Hematopoietic multipotent progenitor cell treated with erythropoietin and hydrocortisone succinate and interleukin-3 and kit ligand, for 4 days (in vitro differentiated cells): ENCODE measurements at regions not wholly inside any gene's neighbourhood (a gene's known extent, or its start where the extent isn't known, plus 50 kb on each side); places are given as distances from the start of the nearest gene placed in this dataset.
A peak's percentile ranks its signal among the peaks of the same experiment; 100 is the strongest.

Source experiments
- DNase-seq: peaks from one replicate; pipeline ENCODE4 v3.0.0-alpha.2; 2015

- DNase-seq: no peak
Observed at GRCh38 chr20:41879123-41879522, 260.9 kb upstream of the CHD6 start.

DNA sequence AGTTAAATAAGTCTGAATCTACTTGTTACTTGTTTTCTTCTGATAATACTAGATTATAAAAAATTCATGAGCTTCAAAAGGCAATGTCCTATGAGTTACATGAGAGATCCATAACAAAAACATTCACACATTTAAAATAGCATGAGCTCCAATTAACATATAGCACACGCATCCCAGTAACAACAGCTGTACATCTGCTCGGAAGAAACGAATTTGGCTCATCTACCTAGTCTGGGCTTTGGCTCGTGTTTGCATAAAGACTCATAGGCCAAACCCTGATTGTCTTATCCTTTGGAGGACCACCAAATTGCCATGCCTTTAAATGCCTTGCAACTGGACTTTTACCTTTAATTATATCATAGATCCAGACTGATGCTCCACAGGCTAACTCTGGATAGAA is 259.7 kb upstream of the CHD6 start:
- DNase-seq: no peak

- no peak for DNase-seq
Observed at GRCh38 chr20:41874658-41875057, 256.5 kb upstream of the CHD6 start.

GRCh38 chr20:41872930-41873329 is 254.8 kb upstream of the CHD6 start:
- no peak for DNase-seq

DNA sequence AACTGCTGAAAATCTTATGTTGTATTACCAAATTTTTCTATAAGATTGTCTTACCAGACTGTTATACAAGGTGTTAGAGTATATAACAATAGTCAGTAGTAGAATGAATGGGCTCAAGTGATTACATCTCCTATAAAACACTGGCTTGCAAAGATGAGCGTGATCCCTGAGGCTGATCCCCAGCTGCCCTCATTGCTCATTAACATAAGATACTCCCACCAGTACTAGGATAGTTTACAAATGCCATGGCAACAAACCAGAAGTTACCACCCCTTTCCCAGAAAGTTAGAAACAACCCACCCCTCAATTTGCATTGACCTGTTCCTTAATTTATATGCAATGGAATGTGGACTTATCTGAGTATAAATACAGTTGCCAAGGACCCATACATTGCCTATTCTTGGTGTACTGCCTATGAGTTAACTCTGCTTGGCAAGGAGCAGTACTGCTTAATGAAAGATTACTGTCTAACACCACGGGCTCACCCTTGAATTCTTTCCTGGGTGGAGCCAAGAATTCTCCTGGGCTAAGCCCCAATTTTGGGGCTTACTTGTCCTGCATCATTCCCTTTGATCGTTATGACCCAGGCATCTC is 252.8 kb upstream of the CHD6 start:
- DNase-seq: no peak

GRCh38 chr20:41869261-41869660 is 251.1 kb upstream of the CHD6 start:
- DNase-seq: no peak

- no peak for DNase-seq
Observed at GRCh38 chr20:41865938-41866337, 247.8 kb upstream of the CHD6 start.

- DNase-seq: no peak
Observed at GRCh38 chr20:41862476-41862875, 244.3 kb upstream of the CHD6 start.

GRCh38 chr20:41861772-41862422 is 243.7 kb upstream of the CHD6 start:
- no peak for DNase-seq

- no peak for DNase-seq
Observed at GRCh38 chr20:41854765-41855164, 236.6 kb upstream of the CHD6 start.

DNA sequence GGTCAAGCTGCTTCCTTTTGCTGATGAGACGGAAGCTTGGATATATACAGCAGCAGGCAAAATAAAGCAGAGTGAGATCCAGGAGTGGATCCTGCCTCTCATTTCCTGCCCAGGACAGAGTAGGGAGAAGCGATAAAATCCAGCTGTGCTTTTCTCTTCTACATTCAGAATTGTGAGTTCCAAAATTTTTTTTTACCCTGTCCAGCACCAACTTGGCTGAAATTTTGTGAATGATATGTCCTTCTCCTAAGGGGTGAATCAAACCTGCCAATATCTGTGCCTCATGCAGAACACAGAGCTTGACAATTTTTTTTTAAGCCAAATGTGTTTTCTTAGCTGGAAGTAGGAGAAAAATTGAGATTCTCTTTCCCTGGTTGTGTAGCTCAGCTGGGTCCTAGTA is 235.6 kb upstream of the CHD6 start:
- no peak for DNase-seq

DNA sequence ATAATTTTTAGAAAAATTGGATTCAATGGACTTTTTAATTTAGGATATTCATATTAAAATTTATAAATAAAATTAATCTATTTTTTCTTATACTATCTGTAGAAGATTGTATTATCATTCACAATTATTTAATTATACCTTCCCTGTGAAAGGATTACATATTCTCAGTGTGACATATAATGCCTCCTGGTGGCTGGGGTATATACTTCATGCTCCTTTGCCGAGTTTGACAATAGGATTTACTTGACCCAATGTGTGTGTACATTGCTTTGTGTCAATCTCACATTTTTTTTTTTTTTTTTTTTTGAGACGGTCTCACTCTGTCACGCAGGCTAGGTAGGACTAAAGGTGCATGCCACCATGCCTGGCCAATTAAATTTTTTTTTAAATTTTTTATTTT is 230.0 kb upstream of the CHD6 start:
- peak; percentile 50 for DNase-seq

DNA sequence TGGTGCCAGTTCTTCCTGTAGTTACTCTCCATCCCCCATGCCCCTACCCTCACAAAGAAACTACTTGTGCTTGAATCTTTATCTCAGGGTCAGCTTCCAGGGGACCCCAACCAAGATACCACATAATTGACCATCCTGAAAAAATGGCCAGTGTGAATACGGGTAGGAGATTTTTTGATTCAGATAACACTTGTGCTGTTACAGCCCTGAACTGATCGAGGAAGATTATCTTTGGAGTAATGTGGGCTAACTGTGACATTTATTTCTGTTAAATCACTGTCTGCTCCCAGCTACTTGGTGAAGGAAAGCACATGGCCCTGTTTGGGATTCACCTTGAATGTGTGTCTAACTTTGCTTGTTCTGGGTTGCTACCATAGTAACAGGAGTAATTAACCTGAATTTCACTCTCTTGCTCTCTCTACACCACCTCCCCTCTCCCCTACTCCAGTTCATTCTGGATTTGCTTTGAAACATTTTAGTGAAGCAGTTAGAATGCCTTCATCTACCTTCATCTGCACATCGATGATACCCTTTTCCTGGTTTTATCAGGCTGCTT is 219.6 kb upstream of the CHD6 start:
- DNase-seq: no peak

DNA sequence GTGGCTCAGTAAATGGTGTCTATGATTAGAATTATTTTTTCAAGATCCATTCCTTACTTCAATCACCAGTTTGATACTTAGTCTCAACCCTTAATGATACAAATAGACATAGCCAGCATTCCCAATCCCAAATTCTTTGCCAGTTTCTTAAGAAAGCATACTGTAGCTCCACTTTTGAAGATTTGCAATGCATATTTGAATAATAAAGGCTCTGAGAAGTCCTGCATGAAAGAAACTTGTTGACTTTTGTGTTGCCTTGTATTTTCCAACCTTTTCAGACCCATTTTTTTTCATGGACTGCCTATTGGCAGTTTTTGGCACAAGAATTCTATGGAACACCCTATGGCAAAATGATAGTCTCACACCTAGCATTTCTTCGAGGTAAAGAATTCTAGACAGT is 215.6 kb upstream of the CHD6 start:
- no peak for DNase-seq

DNA sequence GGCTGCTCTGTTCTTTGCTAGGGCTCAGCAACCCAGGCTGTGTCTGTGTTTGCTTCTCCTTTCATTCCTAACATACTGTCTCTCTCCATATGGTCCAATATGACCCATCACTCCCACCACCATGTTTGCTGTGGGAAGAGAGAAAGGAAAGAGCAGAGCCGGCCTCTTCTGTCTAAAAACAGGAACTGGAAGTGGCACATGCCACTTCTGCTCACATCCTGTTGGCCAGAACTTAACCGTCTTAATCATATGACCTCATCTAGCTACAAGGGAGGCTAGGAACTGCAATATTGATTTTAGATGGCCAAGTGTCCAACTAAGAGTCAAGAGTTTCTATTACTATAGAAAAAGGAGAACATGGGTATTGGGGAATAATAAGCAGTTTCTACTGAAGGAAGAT is 212.5 kb upstream of the CHD6 start:
- DNase-seq: peak; percentile 15

- no peak for DNase-seq
Observed at GRCh38 chr20:41819436-41819835, 201.3 kb upstream of the CHD6 start.

DNA sequence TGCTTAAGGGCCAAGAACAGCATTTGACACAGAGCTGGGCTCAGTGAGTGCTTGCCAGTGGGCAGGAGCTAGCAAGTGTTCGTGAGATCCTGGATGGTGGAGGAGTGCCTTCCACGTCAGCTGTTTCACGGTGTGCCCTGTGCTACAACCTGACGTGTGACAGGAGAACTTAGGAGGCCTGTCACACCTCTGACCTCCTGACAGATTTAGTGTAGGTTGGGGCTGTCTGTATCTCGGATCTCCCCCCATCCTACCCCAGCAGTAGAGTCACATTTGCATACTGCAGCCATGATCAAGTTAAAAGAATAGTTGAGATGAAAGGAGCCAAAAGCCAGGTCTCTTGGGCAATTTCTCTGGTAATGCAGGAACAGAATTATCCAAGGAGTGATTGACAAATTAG is 200.8 kb upstream of the CHD6 start:
- no peak for DNase-seq

DNA sequence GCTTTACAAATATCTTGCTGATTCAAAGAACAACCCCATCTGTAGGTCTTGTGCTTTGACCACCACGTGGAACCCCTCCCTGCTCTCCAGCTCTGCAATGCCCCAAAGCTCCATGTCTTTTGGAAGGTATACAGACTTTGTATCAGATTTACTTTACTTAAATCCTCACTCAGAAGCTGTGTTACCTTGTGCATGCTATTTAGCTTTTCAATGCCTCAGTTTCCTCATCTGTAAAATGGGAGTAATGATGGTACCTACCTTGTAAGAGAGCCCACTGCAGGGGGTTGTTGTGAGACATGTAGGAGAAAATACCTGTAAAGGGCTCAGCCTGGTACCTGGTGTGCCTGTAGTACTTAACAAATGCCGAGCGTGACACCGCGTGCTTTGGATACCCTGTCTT is 200.2 kb upstream of the CHD6 start:
- no peak for DNase-seq

DNA sequence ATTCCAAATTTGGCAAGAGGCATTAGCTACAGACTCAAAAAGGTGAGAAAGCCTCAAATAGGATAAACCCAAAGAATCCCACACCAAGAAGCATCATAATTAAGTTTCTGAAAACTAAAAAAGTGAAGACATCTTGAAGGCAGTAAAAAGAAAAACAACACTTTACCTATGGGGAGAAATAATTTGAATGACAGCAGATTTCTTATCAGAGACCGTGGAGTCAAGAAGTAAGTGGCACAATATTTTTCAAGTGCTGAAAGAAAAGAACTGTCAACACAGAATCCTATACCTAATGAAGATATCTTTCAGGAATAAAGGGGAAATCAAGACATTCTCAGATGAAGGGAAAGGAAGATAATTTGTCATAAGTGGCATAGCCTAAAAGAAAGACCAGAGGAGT is 193.3 kb upstream of the CHD6 start:
- no peak for DNase-seq

GRCh38 chr20:41800040-41800439 is 181.9 kb upstream of the CHD6 start:
- DNase-seq: no peak

- no peak for DNase-seq
Observed at GRCh38 chr20:41798930-41799502, 180.8 kb upstream of the CHD6 start.

DNA sequence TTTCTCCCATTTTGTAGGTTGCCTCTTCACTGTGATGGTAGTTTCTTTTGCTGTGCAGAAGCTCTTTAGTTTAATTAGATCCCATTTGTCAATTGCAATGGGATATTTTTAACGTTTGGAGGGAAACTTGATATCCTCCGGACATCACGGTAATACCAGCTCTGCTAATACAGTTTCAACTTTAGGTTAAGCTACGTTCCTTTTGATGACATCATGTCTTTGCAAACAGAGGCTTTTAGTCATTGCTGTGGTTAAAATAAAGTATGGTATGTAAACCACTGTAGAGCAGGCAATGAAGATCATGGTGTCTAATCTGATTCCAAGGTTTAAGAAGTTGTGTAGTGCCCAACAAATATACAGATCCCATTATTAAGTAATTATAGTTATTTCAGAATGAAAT is 168.0 kb upstream of the CHD6 start:
- no peak for DNase-seq

DNA sequence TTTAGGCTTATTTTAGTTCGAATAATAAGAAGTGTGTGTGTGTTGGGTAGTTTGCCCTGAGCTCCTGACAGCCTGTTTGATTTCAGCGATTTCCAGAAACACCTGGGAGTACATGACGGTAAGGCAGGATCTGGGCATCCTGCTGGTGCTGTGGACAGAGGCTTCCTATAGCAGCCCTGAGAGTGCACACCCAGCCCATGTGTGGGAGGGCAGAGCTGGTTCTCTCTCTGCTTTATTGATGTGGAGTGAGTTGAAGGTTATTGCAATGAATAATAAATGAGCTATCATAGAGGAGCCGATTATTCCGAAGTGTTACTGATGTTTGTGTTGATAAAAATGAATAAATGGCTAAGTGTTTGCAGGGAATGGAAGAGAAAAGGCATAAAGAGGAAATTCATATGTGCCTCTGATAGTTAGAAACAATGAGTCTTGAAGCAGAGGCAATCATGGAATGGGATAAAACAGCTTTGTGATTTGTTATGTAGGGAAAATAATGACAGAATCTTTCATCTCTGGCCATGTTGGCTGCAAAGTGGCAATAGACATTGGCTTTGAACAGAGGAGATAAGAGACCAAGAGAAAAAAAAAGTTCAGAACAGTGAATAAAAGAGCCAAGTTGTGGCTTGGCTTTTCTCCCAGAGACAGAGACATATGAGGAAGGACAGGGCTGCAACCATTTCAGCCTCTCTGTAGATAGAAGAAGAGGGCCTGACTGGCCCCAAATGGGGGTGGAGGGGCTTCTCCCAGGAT is 166.2 kb upstream of the CHD6 start:
- peak; percentile 68 for DNase-seq
